Activated CD8-positive, alpha-beta memory T cell treated with anti-CD3 and anti-CD28 coated beads, Interleukin-2, amount 10 ng/mL, durations not matched to agents 7 days and 5 days (primary cell): ENCODE measurements at regions not wholly inside any gene's neighbourhood (a gene's known extent, or its start where the extent isn't known, plus 50 kb on each side); places are given as distances from the start of the nearest gene placed in this dataset.

ENCODE experiments used
- ATAC-seq: fragments of 150-1000 bp; cut with Tn5 transposase; one replicate; pipeline ENCODE4 v1.10.0; 2021; ENCODE audit warnings: moderate library complexity
- CTCF ChIA-PET: fragments of 350-600 bp; sonication (Branson Sonifier 250); formaldehyde crosslinking; loops from one replicate; lab custom pipeline; 2021; ENCODE audit warnings: antibody characterized with exemption; lab: Charles Lee
- DNase-seq: peaks from one replicate; pipeline ENCODE4 v3.0.0-alpha.2; 2020
- H3K27ac Mint-ChIP-seq: one replicate; pipeline ENCODE4 v1.8.0; 2021; ENCODE audit warnings: mild to moderate bottlenecking, mixed read lengths
- H3K27me3 Mint-ChIP-seq: one replicate; pipeline ENCODE4 v1.8.0; 2021; ENCODE audit warnings: mixed read lengths
- H3K36me3 Mint-ChIP-seq: one replicate; pipeline ENCODE4 v1.8.0; 2021; ENCODE audit warnings: mild to moderate bottlenecking, mixed read lengths
- H3K4me1 Mint-ChIP-seq: one replicate; pipeline ENCODE4 v1.8.0; 2021; ENCODE audit warnings: mixed read lengths
- H3K4me3 Mint-ChIP-seq: one replicate; pipeline ENCODE4 v1.8.0; 2021; ENCODE audit warnings: mild to moderate bottlenecking, moderate library complexity, mixed read lengths
- H3K9me3 Mint-ChIP-seq: one replicate; pipeline ENCODE4 v1.8.0; 2022; ENCODE audit warnings: low read depth, mixed read lengths

DNA sequence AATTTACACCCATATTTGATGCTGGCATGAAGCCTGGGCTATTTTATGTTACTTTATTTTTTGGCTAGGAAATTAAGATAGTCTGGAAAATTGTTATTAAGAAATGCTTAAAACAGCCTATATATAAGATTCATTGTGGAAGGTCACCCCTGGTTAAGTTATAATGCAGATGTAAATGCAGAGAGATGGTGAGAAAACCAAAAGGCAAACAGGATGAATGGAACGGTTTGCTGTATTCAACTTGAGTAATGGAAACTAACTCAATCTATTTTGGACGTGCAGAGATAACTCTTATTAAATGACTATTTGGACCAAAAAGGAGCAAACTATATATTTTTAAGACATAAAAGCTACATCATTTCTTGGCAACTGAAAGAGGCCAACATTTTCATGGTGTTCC is 446.3 kb upstream of the FRG1 start:
- DNase-seq (no peak), ATAC-seq (no peak)
- Mint-ChIP-seq H3K36me3 (no peaks in the 10 kb centered on the region), H3K4me3 (no peak overlapping the region), H3K27me3 (no peaks in the 10 kb centered on the region), H3K27ac (no peak overlapping the region), H3K4me1 (no peaks in the 10 kb centered on the region), H3K9me3 (peaks cover 19% of the 10 kb centered on the region)
- CTCF ChIA-PET = interaction anchor here (1.2 kb wide), 1 partner anchor 19 kb away, joined by 3 read pairs; no protein-coding TSS in a partner anchor

DNA sequence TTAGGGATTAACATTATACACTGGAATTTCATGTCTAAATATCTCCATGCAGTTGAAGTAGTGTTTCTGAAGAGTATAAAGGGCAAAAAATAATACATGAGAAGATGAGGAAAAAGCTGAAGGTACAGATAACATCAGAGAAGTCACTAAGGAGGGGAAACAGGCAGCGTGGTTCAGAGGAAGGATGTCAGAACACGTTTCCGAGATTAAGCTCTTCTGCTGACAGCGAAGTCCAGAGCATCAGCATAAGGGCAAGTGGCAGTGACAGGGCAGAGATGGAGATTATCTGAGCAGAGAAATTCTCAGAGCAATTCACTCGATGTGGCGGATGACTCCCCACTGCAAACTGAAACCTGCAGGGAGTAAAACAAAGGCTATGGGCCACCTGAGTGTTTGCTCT is 443.2 kb upstream of the FRG1 start:
- no peak overlapping the region for H3K27ac Mint-ChIP-seq
- H3K9me3 Mint-ChIP-seq = peaks cover 10% of the 10 kb centered on the region
- ATAC-seq (no peak), DNase-seq (no peak)
- H3K36me3 Mint-ChIP-seq = no peaks in the 10 kb centered on the region
- no peak overlapping the region for H3K4me3 Mint-ChIP-seq
- H3K27me3 Mint-ChIP-seq = no peaks in the 10 kb centered on the region
- CTCF ChIA-PET = no interaction called here
- H3K4me1 Mint-ChIP-seq = no peaks in the 10 kb centered on the region

DNA sequence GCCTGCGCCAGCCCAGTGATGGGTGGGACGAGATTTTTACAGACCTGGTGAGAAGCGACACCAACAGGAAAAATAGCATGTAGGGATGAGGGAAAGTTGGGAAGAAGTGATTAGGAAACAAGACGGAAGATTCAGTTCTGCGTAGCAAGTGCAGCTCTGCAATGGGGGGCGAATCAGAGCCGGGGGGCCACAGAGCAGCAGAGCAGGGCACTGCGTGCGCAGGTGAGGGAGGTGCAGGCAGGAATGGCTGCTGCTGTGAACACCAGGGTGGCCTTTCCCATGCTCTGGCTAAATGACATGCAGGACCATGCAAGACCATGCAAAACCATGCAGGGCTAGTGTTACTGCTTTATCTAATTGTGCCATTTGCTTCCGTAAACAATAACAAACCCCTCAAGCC is 442.7 kb upstream of the FRG1 start:
- Mint-ChIP-seq H3K36me3 (no peaks in the 10 kb centered on the region), H3K9me3 (peaks cover 10% of the 10 kb centered on the region), H3K27me3 (no peaks in the 10 kb centered on the region), H3K27ac (no peak overlapping the region), H3K4me3 (no peak overlapping the region), H3K4me1 (no peaks in the 10 kb centered on the region)
- ATAC-seq = no peak
- CTCF ChIA-PET = no interaction called here
- no peak for DNase-seq

DNA sequence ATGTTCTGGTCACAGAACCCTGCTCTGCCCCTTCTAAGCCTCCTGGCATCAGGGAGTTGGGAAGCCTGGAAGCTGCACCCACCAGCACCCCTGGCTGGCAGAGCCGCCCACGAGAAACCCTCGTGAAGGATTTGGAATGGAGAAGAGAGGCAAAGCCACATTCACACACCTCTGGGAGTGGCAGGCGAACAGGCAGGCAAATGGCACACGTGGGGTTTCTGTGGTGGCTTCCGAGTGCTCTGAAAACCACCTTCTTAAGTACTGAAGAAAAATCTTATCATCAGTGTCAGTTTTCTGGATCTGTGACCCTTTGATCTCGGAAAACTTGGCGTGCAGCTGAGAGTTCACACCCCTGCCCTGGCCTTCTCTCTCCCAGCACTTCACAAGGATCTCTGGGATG is 442.2 kb upstream of the FRG1 start:
- no peaks in the 10 kb centered on the region for H3K36me3 Mint-ChIP-seq
- H3K4me3 Mint-ChIP-seq = no peak overlapping the region
- DNase-seq (no peak), ATAC-seq (no peak)
- H3K9me3 Mint-ChIP-seq = peaks cover 10% of the 10 kb centered on the region
- H3K27ac Mint-ChIP-seq = no peak overlapping the region
- CTCF ChIA-PET = no interaction called here
- no peaks in the 10 kb centered on the region for H3K27me3 Mint-ChIP-seq
- no peaks in the 10 kb centered on the region for H3K4me1 Mint-ChIP-seq

DNA sequence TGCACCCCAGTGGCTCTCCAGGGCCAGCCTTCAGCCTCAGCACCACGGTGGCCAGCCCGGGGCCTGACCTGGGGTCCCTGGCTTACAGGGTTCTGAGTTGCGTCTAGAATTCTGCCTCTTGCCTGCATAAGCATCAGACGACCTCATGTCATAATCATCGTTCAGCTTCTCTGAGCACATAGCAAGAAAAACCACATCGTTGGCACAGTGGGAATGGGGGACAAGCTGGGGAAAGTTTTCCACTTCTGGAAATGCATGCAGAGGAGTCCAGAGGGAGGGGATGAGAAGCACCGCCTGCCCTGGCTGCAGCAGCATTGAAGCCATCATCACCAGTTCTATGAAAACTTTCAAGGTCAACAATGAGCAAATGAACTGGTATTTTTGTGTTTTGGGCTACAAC is 441.0 kb upstream of the FRG1 start:
- no peak for DNase-seq
- no peaks in the 10 kb centered on the region for H3K36me3 Mint-ChIP-seq
- no peak for ATAC-seq
- no peak overlapping the region for H3K4me3 Mint-ChIP-seq
- H3K9me3 Mint-ChIP-seq = peaks cover 8% of the 10 kb centered on the region
- CTCF ChIA-PET = no interaction called here
- no peak overlapping the region for H3K27ac Mint-ChIP-seq
- H3K27me3 Mint-ChIP-seq = no peaks in the 10 kb centered on the region
- H3K4me1 Mint-ChIP-seq = no peaks in the 10 kb centered on the region

DNA sequence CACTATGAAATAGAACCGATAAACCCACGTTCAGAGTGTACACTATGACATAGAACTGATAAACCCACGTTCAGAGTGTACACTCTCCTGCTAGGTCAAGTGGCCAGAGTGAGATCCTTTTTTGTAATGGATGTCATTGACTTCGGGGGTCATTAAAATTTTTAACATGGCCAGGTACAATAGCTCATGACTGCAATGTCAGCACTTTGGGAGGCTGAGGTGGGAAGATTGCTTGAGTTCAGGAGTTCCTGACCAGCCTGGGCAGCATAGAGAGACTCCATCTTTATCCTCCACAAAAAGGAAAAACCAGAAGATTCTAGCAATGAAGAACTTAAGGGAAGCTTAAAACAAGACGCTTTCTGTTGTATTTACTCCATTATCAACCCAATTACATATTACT is 439.7 kb upstream of the FRG1 start:
- Mint-ChIP-seq H3K4me1 (no peaks in the 10 kb centered on the region), H3K27ac (no peak overlapping the region), H3K27me3 (no peaks in the 10 kb centered on the region), H3K4me3 (no peak overlapping the region), H3K36me3 (no peaks in the 10 kb centered on the region), H3K9me3 (peaks cover 13% of the 10 kb centered on the region)
- CTCF ChIA-PET = no interaction called here
- DNase-seq = no peak
- ATAC-seq = no peak

DNA sequence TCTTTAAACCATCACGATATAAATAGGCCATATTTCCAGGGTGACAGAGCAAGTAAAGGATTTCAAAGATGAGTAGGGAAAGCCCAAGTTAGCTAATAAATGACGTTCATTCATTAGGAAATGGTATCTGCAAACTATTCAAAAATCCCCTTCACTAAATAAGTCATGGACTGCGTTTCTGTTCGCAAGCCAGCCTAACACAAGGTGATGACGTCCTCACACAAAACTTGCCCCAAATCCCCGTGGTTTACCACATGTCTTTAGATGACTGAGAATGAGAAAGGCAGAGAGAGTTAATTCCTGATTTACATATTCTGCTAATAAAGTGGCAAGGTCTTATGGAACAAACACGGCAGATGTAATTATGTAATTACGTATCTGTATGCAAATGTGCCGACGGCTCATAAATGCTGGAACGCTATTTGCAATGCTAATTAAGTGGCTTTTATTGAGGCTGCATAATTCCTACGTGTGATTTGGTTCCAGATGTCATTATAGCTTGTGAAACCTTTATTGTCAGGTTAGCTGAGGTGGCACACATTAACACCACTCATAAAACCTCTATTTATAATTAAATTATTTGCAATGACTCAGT is 437.7 kb upstream of the FRG1 start:
- Mint-ChIP-seq H3K27me3 (no peaks in the 10 kb centered on the region), H3K9me3 (peaks cover 8% of the 10 kb centered on the region), H3K36me3 (no peaks in the 10 kb centered on the region), H3K4me1 (no peaks in the 10 kb centered on the region), H3K4me3 (no peak overlapping the region), H3K27ac (no peak overlapping the region)
- DNase-seq = no peak
- no peak for ATAC-seq
- CTCF ChIA-PET = no interaction called here

DNA sequence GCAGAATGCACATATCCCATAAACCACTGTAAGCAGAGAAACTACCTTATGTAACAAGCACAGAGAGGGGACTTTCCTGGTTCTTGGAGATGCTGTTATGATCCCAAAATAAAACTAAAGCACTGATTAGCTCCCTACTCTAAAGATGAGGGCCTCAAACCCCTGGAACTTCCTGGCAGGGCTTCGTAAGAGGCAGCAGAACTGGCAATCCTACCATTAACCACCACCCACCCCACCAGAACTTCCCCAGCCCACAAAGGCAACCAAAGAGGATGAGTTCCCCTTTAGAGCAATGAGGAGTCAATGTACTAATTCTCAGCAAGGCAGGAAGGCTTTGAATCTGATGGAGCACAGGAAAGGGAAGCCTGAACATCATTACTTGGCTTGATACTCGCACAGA is 436.5 kb upstream of the FRG1 start:
- no peaks in the 10 kb centered on the region for H3K4me1 Mint-ChIP-seq
- H3K9me3 Mint-ChIP-seq = peaks cover 8% of the 10 kb centered on the region
- CTCF ChIA-PET = no interaction called here
- ATAC-seq (no peak), DNase-seq (no peak)
- no peak overlapping the region for H3K4me3 Mint-ChIP-seq
- no peaks in the 10 kb centered on the region for H3K36me3 Mint-ChIP-seq
- no peaks in the 10 kb centered on the region for H3K27me3 Mint-ChIP-seq
- H3K27ac Mint-ChIP-seq = no peak overlapping the region

DNA sequence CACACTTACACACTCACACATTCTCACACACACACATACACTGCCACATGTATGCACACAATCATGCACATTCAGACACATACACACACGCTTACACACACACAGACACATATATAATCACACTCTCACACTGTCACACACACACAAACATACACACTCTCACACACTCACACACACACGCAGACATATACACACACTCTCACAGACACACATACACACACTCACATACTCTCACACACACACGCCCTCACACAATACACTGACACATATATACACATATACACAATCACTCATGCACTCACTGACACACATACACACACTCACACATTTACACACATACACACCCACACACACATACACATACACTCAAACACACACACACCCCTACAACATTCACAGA is 435.3 kb upstream of the FRG1 start:
- no peak overlapping the region for H3K4me3 Mint-ChIP-seq
- ATAC-seq = no peak

DNA sequence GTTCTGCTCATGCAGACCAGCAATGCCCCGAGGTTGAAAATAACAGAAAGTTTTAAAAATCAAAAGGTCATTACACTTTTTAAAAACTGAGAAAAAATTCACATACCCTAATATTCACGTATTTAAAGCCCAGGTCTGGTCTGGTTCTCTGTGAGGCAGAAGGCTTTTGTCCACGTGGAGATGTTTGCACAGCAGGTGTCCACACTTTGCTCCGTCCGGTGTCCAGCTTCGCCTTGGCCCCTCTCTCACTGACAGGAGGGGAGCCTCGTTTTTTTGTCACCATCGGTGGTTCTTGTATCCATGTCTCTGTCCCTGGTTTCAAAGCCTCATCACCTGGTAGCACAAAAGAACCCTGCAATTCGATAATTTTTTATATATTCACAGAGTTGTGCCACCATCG is 434.6 kb upstream of the FRG1 start:
- peaks cover 8% of the 10 kb centered on the region for H3K9me3 Mint-ChIP-seq
- H3K27me3 Mint-ChIP-seq = no peaks in the 10 kb centered on the region
- H3K4me3 Mint-ChIP-seq = no peak overlapping the region
- no peak for ATAC-seq
- no peak for DNase-seq
- no peak overlapping the region for H3K27ac Mint-ChIP-seq
- no peaks in the 10 kb centered on the region for H3K36me3 Mint-ChIP-seq
- CTCF ChIA-PET = no interaction called here
- no peaks in the 10 kb centered on the region for H3K4me1 Mint-ChIP-seq

More for the DNA sequence above, 435.3 kb upstream of the FRG1 start:
- Mint-ChIP-seq H3K27ac (no peak overlapping the region), H3K9me3 (peaks cover 8% of the 10 kb centered on the region), H3K27me3 (no peaks in the 10 kb centered on the region), H3K4me1 (no peaks in the 10 kb centered on the region), H3K36me3 (no peaks in the 10 kb centered on the region)
- no peak for DNase-seq
- CTCF ChIA-PET = no interaction called here

DNA sequence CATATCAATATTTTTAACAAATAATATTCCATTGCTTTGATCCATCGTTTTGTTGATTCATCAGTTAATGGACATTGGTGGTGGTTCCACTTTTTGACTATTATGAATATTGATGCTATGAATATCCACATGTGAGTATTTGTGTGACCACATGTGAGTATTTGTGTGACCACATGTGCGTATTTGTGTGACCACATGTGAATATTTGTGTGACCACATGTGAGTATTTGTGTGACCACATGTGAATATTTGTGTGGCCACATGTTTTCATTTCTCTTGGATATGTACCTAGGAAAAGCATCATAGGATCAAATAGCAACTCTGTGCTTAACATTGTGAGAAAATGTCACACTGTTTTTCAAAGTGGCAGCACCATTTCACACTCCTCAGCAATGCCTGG is 433.6 kb upstream of the FRG1 start:
- Mint-ChIP-seq H3K36me3 (no peaks in the 10 kb centered on the region), H3K9me3 (peaks cover 8% of the 10 kb centered on the region), H3K27me3 (no peaks in the 10 kb centered on the region), H3K4me1 (no peaks in the 10 kb centered on the region), H3K27ac (no peak overlapping the region), H3K4me3 (no peak overlapping the region)
- DNase-seq (no peak), ATAC-seq (no peak)
- CTCF ChIA-PET = no interaction called here

DNA sequence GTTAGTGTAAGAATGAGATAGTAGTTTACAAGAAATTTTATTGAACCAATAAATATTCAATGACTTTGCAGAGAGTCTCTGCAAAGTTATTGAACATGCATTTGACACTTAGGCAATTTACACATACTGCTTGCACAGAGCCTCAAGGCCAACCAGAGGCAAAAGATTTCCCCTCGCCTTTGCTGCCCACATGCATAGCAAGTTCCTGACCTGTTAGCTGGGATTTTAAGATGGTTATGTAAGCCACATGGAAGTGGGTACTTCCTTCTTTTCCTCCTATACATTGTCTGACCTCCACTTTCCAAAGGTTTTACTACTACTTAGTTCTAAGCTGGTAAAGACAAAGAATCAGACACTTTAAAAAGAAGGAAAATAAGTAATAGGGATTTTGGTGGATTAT is 430.1 kb upstream of the FRG1 start:
- Mint-ChIP-seq H3K9me3 (peaks cover 2% of the 10 kb centered on the region), H3K4me1 (no peaks in the 10 kb centered on the region), H3K27me3 (no peaks in the 10 kb centered on the region), H3K36me3 (no peaks in the 10 kb centered on the region), H3K27ac (no peak overlapping the region), H3K4me3 (no peak overlapping the region)
- DNase-seq (no peak), ATAC-seq (no peak)
- CTCF ChIA-PET = no interaction called here

DNA sequence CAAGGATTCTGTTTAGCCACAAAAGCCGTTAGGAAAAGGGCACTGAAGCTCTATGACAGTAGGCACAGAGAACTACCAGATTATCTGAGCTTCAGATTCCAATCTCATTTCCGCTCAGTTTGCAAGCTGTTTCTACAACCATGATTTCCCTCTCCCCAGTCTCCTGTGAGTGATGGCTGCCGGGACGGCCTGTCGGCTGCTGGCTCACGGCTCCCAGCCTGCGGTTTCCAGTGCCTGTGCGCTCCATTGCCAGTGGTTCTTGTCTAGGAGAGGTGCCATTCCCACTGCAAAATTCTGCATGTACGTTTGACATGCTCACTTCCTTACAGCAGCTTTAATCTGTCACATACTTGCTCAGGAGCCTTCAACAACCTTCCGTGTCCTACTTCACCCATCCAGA is 429.1 kb upstream of the FRG1 start:
- ATAC-seq (no peak), DNase-seq (no peak)
- Mint-ChIP-seq H3K4me3 (no peak overlapping the region), H3K27me3 (no peaks in the 10 kb centered on the region), H3K9me3 (no peaks in the 10 kb centered on the region), H3K27ac (no peak overlapping the region), H3K36me3 (no peaks in the 10 kb centered on the region), H3K4me1 (no peaks in the 10 kb centered on the region)
- CTCF ChIA-PET = no interaction called here

DNA sequence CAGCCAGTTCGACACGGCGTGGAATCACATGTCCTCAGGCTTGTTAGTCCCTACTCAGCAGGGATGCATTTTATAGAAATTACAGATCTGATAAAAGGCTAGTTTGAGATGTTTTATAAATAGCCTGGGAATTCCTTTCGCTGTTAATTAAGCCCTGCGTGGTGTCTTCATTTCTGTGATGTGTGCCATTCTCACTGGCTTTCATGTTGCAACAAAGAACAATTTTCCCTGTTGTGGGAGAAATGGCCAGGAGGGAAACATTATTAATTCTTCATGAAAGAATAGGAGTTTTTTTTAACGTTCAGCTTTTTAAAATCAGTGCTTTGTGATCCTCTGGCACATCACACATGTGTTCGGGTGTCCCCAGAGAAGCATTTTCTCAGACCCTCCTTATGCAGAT is 427.3 kb upstream of the FRG1 start:
- DNase-seq = no peak
- no peak overlapping the region for H3K4me3 Mint-ChIP-seq
- ATAC-seq = no peak
- no peaks in the 10 kb centered on the region for H3K36me3 Mint-ChIP-seq
- H3K9me3 Mint-ChIP-seq = no peaks in the 10 kb centered on the region
- no peak overlapping the region for H3K27ac Mint-ChIP-seq
- H3K4me1 Mint-ChIP-seq = no peaks in the 10 kb centered on the region
- no peaks in the 10 kb centered on the region for H3K27me3 Mint-ChIP-seq
- CTCF ChIA-PET = no interaction called here

DNA sequence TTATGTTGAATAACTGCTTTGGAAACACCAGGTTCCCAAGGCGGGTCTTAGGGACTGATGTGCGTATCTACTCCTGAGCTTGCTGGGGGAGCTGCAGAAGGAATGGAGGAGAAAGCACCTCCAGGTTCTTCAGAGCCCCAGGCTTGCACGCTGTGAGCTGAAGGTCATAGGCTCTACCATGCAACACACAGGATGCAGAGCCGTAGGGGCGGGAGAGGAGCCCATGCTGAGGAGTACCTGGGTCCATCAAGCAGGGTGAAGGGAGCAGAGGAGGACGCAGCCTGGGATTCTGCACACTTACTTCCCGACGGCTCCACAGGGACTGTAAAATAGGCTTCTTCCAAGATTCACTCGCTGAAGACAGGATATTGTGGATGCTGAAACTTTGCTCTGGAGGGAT is 426.5 kb upstream of the FRG1 start:
- DNase-seq = no peak
- CTCF ChIA-PET = no interaction called here
- H3K36me3 Mint-ChIP-seq = no peaks in the 10 kb centered on the region
- H3K4me3 Mint-ChIP-seq = no peak overlapping the region
- no peak overlapping the region for H3K27ac Mint-ChIP-seq
- H3K4me1 Mint-ChIP-seq = no peaks in the 10 kb centered on the region
- H3K27me3 Mint-ChIP-seq = no peaks in the 10 kb centered on the region
- ATAC-seq = no peak
- no peaks in the 10 kb centered on the region for H3K9me3 Mint-ChIP-seq
